Neural cell (in vitro differentiated cells): ENCODE measurements at regions not wholly inside any gene's neighbourhood (a gene's known extent, or its start where the extent isn't known, plus 50 kb on each side); places are given as distances from the start of the nearest gene placed in this dataset.

ENCODE experiments used
- H2AFZ ChIP-seq: fragments of 200-600, 300-800 bp; sonication (generic), shearing (Covaris generic); 2 replicates; pipeline ENCODE4 v1.6.0; 2014; ENCODE audit warnings: low read depth, mild to moderate bottlenecking, antibody characterized with exemption, low read length, moderate library complexity
- H3F3A ChIP-seq: fragments of 200-600 bp; shearing (Covaris generic); 2 replicates; pipeline ENCODE4 v1.6.1; 2016; ENCODE audit warnings: mild to moderate bottlenecking, moderate library complexity, mixed read lengths, antibody characterized with exemption, low read length; ENCODE audit not compliant: insufficient read depth, poor library complexity, severe bottlenecking
- H3K27ac ChIP-seq: fragments of 200-600, 300-800 bp; sonication (generic), shearing (Covaris generic); 2 replicates; pipeline ENCODE4 v1.5.1; 2014; ENCODE audit warnings: mild to moderate bottlenecking, low read length, moderate library complexity
- H3K27me3 ChIP-seq: fragments of 300-800, 200-600 bp; sonication (generic), shearing (Covaris generic); 2 replicates; pipeline ENCODE4 v1.6.0; 2014; ENCODE audit warnings: mild to moderate bottlenecking, low read depth, low read length, moderate library complexity; ENCODE audit not compliant: insufficient read depth
- H3K36me3 ChIP-seq: fragments of 300-800, 200-600 bp; sonication (generic), shearing (Covaris generic); 2 replicates; pipeline ENCODE4 v1.5.1; 2014; ENCODE audit warnings: mild to moderate bottlenecking, antibody characterized with exemption, low read length, moderate library complexity; ENCODE audit not compliant: insufficient read depth
- H3K4me2 ChIP-seq: fragments of 300-800, 200-600 bp; sonication (generic), shearing (Covaris generic); 2 replicates; pipeline ENCODE4 v1.6.0; 2014; ENCODE audit warnings: mild to moderate bottlenecking, low read length
- H3K4me3 ChIP-seq: fragments of 300-800, 200-600 bp; sonication (generic), shearing (Covaris generic); 2 replicates; pipeline ENCODE4 v1.5.1; 2014; ENCODE audit warnings: mild to moderate bottlenecking, low read length, moderate library complexity
- H3K79me2 ChIP-seq: fragments of 200-600 bp; shearing (Covaris generic); replicated peaks from 2 replicates; pipeline ENCODE4 v1.6.0; 2014; ENCODE audit warnings: mild to moderate bottlenecking, low read length, moderate library complexity; ENCODE audit not compliant: insufficient read depth
- H3K9ac ChIP-seq: fragments of 300-800, 200-600 bp; sonication (generic), shearing (Covaris generic); 2 replicates; pipeline ENCODE4 v1.6.1; 2016; ENCODE audit warnings: mild to moderate bottlenecking, low read length, mixed read lengths
- H3K9me2 ChIP-seq: fragments of 200-600 bp; shearing (Covaris generic); 2 replicates; pipeline ENCODE4 v1.6.1; 2016; ENCODE audit warnings: mild to moderate bottlenecking, low read length, mixed read lengths; ENCODE audit not compliant: insufficient read depth
- H3K9me3 ChIP-seq: fragments of 200-600, 300-800 bp; sonication (generic), shearing (Covaris generic); 2 replicates; pipeline ENCODE4 v1.6.1; 2016; ENCODE audit warnings: mild to moderate bottlenecking, mixed run types, low read length, moderate library complexity, mixed read lengths
- H4K20me1 ChIP-seq: fragments of 200-600 bp; shearing (Covaris generic); 2 replicates; pipeline ENCODE4 v1.6.1; 2016; ENCODE audit warnings: mild to moderate bottlenecking, mixed run types; ENCODE audit not compliant: insufficient read depth
- EP300 ChIP-seq: fragments of 450-650 bp; conservative IDR thresholded peaks from 2 replicates; pipeline ENCODE4 v1.6.1; 2014; ENCODE audit warnings: antibody characterized with exemption, mild to moderate bottlenecking, moderate library complexity; ENCODE audit not compliant: poor library complexity, severe bottlenecking
- EZH2 ChIP-seq: fragments of 200-600, 300-800 bp; shearing (Covaris generic), sonication (generic); IDR thresholded peaks from 2 replicates; pipeline ENCODE4 v1.6.1; 2014; ENCODE audit warnings: antibody characterized with exemption, low read length, borderline replicate concordance, mild to moderate bottlenecking; ENCODE audit not compliant: insufficient read depth, poor library complexity, severe bottlenecking
- MXI1 ChIP-seq: fragments of 450-650 bp; conservative IDR thresholded peaks from 2 replicates; pipeline ENCODE4 v1.6.1; 2014; ENCODE audit warnings: antibody characterized with exemption, mild to moderate bottlenecking; ENCODE audit not compliant: poor library complexity, severe bottlenecking
- POLR2AphosphoS5 ChIP-seq: IDR thresholded peaks from 2 replicates; pipeline ENCODE4 v1.6.1; 2012
- RAD21 ChIP-seq: fragments of 450-650 bp; conservative IDR thresholded peaks from 2 replicates; pipeline ENCODE4 v1.6.1; 2014; ENCODE audit warnings: antibody characterized with exemption, mild to moderate bottlenecking, moderate library complexity
- SMC3 ChIP-seq: fragments of 450-650 bp; conservative IDR thresholded peaks from 2 replicates; pipeline ENCODE4 v1.6.1; 2014; ENCODE audit warnings: antibody characterized with exemption, mild to moderate bottlenecking, moderate library complexity; ENCODE audit not compliant: poor library complexity
- TAF1 ChIP-seq: IDR thresholded peaks from 2 replicates; pipeline ENCODE4 v1.6.1; 2012; ENCODE audit warnings: low read depth
- TF ChIP-seq, protein P1 (sequence below): IDR thresholded peaks from 2 replicates; pipeline ENCODE4 v1.6.1; 2012; ENCODE audit warnings: borderline replicate concordance
- TF ChIP-seq, protein P2 (sequence below): fragments of 450-650 bp; IDR thresholded peaks from 2 replicates; pipeline ENCODE4 v1.5.1; 2014; ENCODE audit warnings: antibody characterized with exemption, mild to moderate bottlenecking, moderate library complexity; ENCODE audit not compliant: poor library complexity, severe bottlenecking

DNA sequence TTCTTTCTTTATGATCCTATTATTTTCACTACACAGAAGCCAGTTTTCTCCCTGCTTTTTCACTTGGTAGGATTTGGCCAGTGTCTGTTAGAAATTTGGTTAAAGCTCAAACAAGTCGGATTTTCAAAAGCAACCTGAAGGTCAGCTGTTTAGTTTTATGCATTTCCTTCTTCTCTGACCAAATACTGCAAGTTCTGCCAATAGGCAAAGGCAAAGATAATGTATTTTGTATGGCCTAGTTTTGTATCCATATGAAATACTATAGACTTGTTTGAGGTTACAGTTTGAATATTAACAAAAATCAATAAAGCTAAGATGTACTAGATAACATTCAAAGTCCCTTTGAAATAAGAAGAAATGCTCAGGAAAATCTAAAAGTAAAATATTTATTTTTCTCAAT lies 439.4 kb downstream of the TRIML1 start:
- Histone ChIP-seq H3K79me2 (no peaks in the 10 kb centered on the region), H3K4me2 (no peak overlapping the region), H3K27me3 (no peaks in the 10 kb centered on the region), H4K20me1 (no peaks in the 10 kb centered on the region), H3K4me3 (no peak overlapping the region), H3K9ac (no peak overlapping the region), H3K36me3 (no peaks in the 10 kb centered on the region), H3K9me3 (no peaks in the 10 kb centered on the region), H2AFZ (no peak overlapping the region), H3K9me2 (no peaks in the 10 kb centered on the region), H3F3A (no peaks in the 10 kb centered on the region), H3K27ac (no peak overlapping the region)
- TF ChIP-seq RAD21 (no peak), MXI1 (no peak), SMC3 (no peak), POLR2AphosphoS5 (no peak), EP300 (no peak), TAF1 (no peak), EZH2 (no peak)
- TF ChIP-seq, protein P1, sequence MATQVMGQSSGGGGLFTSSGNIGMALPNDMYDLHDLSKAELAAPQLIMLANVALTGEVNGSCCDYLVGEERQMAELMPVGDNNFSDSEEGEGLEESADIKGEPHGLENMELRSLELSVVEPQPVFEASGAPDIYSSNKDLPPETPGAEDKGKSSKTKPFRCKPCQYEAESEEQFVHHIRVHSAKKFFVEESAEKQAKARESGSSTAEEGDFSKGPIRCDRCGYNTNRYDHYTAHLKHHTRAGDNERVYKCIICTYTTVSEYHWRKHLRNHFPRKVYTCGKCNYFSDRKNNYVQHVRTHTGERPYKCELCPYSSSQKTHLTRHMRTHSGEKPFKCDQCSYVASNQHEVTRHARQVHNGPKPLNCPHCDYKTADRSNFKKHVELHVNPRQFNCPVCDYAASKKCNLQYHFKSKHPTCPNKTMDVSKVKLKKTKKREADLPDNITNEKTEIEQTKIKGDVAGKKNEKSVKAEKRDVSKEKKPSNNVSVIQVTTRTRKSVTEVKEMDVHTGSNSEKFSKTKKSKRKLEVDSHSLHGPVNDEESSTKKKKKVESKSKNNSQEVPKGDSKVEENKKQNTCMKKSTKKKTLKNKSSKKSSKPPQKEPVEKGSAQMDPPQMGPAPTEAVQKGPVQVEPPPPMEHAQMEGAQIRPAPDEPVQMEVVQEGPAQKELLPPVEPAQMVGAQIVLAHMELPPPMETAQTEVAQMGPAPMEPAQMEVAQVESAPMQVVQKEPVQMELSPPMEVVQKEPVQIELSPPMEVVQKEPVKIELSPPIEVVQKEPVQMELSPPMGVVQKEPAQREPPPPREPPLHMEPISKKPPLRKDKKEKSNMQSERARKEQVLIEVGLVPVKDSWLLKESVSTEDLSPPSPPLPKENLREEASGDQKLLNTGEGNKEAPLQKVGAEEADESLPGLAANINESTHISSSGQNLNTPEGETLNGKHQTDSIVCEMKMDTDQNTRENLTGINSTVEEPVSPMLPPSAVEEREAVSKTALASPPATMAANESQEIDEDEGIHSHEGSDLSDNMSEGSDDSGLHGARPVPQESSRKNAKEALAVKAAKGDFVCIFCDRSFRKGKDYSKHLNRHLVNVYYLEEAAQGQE, result no peak
- TF ChIP-seq, protein P2, sequence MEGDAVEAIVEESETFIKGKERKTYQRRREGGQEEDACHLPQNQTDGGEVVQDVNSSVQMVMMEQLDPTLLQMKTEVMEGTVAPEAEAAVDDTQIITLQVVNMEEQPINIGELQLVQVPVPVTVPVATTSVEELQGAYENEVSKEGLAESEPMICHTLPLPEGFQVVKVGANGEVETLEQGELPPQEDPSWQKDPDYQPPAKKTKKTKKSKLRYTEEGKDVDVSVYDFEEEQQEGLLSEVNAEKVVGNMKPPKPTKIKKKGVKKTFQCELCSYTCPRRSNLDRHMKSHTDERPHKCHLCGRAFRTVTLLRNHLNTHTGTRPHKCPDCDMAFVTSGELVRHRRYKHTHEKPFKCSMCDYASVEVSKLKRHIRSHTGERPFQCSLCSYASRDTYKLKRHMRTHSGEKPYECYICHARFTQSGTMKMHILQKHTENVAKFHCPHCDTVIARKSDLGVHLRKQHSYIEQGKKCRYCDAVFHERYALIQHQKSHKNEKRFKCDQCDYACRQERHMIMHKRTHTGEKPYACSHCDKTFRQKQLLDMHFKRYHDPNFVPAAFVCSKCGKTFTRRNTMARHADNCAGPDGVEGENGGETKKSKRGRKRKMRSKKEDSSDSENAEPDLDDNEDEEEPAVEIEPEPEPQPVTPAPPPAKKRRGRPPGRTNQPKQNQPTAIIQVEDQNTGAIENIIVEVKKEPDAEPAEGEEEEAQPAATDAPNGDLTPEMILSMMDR, result no peak

DNA sequence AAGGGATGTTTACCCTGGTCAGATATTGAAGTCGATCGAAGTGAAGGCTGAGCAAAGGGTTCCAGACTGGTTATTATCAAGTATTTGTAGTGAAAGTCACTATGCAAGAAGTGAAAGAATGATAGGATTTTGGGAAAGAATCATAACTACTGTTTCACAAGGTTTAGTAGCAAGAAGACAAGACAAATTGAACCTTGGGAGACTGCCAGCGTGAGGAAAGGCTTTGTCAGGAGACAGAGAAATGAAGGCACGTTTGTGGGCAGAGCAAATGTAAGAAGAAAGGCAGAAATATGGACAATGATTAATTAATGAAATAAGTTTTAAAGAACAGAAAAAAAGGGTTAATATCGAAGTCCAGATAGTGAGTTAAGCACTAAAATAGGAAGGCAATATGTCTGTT lies 456.8 kb downstream of the TRIML1 start:
- Histone ChIP-seq H3K4me2 (no peak overlapping the region), H3K4me3 (no peak overlapping the region), H3K9ac (no peak overlapping the region), H3K79me2 (no peaks in the 10 kb centered on the region), H2AFZ (no peak overlapping the region), H3K27ac (no peak overlapping the region), H3F3A (no peaks in the 10 kb centered on the region), H3K9me3 (no peaks in the 10 kb centered on the region), H3K27me3 (no peaks in the 10 kb centered on the region), H4K20me1 (no peaks in the 10 kb centered on the region), H3K36me3 (no peaks in the 10 kb centered on the region), H3K9me2 (no peaks in the 10 kb centered on the region)
- TF ChIP-seq RAD21 (no peak), EP300 (no peak), EZH2 (no peak), MXI1 (no peak), TAF1 (no peak), POLR2AphosphoS5 (no peak), SMC3 (no peak)
- TF ChIP-seq, protein P1, result no peak
- TF ChIP-seq, protein P2, result no peak
